ENCODE measurements at regions not wholly inside any gene's neighbourhood (a gene's known extent, or its start where the extent isn't known, plus 50 kb on each side); places are given as distances from the start of the nearest gene placed in this dataset.

DNA sequence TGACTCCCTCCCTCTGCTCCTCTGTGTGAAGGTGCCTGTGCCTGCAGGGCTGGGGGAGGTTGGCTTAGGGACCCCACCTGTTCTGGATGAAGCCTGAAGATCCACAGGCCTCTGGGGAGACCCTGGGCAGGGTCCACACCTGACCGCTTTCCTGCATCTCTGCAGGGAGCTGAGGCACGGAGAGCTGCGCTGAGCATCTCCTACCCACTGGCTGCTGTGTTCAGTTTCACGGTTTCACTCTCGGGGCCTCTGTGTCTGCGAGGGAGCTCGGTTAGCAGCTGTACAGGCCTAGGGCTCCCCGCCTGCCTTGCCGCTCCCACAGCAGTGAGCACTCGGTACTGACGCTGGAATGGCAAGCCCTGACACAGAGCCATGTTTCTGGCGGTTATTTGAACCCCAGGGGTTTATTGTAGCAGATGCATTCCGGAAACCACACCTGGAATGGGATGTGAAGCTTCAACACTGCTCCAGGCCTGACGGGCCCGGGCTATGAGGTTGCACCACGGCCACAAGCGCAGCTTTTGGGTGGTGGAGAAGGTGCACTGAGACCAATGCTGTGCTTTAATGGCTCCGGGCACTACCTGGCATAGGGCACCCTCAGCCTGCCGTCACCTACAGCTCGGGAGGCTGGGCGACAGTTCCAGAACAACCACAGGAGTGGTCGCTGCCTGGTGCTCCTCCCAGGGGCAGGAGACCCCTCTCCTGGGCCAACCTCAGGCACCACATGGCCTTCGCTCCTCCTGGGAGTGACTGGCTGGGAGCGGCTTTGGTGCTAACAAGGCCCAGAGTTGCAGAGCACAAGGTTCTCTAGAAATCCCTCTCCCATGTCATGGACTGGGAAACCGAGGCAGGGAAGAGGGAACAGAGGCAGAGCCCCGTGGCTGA, 257.9 kb downstream of the NDUFA10 start:
- DNase-seq (ENCODE audit: low read depth in 1 of 2, low spot score in 1 of 2) = no peak

DNA sequence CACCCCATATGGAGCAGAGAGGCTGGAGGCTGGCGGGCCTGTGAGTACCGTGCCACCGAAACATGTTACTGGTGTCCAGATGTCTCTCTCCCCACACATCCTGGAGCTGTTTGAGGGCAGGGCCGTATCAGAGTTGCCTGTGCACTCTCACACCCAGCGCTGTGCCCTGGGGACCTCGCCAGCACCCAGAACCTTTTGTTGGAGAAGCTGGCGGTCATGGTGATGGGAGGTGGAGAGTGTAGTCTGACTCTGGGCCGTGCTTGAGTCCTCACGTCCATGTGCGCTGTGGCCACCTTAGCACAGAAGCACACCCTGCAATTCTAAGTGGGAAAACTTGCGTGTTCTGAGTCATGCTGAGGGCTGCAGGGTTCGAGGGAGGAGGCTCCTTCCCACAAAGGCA, 259.2 kb downstream of the NDUFA10 start:
- DNase-seq (ENCODE audit: low read depth in 1 of 2, low spot score in 1 of 2) = no peak

DNA sequence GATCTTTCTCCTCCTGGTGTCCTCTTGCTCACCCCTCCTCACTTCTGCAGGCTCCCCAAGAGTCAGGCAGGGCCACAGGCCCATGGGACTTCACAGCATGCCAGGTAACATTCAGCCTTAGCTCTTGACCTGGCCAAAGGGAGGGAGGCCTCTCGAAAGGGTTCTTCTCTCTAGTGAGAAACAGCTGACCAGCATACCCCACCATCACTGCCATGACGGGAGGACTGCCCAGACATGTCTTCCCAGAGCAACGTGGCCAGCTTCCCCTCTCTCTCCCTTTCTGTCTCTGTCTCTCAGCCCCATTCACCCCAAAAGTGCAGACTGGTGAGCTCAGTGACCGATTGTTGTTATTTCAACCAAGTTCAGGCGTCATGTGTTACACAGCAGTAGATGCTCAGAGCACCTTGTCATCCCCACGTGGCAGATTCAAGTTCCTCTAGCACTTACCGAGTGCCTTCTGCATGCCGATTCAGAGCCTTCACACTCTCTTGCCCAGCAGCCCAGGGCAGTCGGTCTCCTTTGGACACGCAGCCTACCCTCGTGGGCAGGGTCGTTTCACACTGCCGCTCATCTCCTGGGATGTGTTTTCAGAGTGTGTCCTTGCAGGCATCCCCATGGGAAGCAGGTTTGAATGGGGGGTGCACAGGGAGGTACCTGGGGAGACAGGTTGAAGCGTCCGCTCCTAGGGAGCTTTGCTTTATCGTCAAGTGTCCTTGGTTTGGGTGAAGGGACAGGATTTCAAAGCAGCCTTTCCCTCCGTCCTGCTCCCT, 259.9 kb downstream of the NDUFA10 start:
- DNase-seq (ENCODE audit: low read depth in 1 of 2, low spot score in 1 of 2) = no peak

DNA sequence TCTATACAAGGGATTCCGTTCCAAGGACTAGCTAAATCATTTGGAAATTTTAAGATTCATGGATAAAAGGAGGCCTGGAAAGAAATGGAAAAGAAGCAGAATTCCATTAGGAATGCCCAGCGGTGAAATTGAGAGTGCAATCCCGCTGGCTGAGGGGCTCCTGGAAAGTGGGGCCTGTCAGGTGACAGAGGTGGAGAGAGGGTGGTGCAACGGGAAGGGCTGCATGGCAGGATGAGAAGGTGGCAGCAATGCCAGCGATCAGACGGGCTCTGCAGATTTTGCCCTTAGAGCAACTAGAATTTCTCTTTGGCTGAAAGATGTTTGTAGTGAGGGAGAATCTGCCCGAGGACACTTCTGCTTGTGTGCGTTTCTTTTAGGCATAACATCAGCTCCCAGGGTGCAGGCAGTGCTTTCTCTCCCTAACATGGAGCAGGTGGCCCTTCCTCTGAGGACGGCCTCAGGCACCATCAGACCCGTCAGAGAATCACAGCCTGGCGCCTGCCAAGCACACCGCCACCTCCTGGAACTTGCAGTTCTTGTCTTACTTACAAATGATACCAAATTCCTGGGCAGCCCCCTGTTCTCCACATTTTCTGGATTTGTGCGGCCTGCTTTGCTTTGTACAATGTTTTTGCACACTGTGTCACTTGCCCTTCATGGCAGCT, 261.6 kb downstream of the NDUFA10 start:
- no peak for DNase-seq (ENCODE audit: low read depth in 1 of 2, low spot score in 1 of 2)

DNA sequence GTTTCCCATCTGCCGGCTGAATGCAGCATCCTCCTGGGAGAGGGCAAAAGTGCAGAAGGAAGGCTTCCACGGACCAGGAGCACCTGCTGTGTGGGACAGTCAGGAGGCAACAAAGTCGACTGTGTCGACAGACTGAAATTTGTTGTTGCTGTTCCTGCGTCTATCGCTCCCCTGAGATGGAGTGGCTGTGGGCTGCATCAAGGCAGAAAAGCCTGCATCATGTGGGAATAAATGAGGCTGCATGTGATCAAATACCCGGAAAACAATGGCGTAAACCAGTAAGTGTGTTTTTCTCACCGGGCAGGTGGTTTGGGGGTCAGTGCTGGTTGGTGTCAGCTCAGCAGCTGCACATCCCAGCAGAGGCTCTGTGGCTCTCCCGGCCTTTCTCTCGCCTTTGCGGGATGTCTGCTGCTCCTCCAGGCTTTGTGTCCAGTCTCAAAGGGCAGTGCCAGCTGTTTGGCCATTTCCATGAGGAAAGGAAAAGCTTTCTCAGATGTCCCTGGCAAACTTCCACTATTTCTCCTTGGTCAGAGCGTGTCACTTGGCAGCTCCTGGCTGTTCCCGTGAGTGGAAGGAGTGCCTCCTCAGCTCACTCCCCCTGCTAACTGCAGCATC, 262.4 kb downstream of the NDUFA10 start:
- no peak for DNase-seq (ENCODE audit: low read depth in 1 of 2, low spot score in 1 of 2)

DNA sequence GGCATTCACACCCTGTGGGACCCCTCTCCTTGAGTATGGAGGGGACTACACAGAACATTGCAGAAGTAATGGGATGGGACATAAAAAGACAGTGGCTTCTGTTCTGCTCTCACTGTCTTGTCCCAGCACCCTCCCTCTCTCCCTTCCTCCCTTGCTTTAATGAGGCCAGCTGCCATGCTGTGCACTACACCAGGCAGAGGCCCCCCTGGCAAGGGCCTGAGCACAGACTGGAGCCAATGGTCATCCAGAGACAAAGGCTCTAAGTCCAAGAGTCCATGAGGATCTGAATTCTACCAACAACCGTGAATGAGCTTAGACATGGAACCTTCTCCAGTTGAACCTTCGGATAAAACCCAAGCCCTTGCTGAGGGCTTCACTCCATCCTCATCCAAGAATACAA, 263.0 kb downstream of the NDUFA10 start:
- DNase-seq (ENCODE audit: low read depth in 1 of 2, low spot score in 1 of 2) = no peak

DNA sequence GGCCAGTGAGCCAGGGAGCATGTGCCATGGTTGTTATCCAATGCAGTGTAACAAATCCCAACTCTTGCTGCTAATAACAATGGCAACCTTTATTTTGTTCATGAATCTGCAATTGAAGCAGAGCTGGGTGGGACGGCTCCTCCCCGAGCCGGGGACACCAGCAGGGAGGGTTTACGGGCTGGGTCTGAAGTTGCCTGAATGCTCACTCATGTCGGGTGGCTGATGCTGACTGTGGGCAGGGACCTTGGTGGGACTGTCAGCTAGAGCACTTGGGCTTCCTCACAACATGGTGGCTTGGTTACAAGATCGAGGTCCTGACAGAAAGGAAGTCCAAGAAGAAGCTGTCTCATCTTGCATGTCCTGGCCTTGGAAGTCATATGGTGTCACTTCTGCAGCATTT, 264.5 kb downstream of the NDUFA10 start:
- DNase-seq (ENCODE audit: low read depth in 1 of 2, low spot score in 1 of 2) = no peak

DNA sequence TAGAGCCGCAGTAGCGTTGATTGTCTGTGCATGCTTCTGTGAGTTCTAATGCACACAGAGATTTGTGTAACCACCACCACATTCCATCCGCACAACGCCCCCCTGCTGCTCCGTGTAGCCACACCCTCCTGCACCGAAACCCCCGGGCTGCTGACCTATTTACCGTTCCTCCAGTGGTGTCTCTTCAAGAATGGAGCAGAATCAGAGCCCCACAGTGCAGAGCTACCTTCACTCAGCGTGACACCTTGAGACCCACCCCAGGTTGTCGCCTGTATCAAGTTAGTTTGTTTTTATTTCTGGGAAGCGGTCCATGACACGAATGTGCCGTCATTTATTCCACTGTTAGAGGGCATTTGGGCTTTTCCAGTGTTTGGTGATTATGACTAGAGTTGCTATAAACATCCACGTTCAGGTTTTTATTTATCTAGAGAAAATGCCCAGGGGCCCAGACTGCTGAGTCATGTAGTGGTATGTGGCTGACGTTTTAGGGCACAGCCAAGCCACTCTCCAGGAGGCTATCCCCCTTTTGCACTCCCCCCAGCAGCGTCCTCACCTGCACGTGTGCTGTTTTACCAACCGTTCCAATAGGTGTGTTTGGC, 266.8 kb downstream of the NDUFA10 start:
- DNase-seq (ENCODE audit: low read depth in 1 of 2, low spot score in 1 of 2) = no peak

DNA sequence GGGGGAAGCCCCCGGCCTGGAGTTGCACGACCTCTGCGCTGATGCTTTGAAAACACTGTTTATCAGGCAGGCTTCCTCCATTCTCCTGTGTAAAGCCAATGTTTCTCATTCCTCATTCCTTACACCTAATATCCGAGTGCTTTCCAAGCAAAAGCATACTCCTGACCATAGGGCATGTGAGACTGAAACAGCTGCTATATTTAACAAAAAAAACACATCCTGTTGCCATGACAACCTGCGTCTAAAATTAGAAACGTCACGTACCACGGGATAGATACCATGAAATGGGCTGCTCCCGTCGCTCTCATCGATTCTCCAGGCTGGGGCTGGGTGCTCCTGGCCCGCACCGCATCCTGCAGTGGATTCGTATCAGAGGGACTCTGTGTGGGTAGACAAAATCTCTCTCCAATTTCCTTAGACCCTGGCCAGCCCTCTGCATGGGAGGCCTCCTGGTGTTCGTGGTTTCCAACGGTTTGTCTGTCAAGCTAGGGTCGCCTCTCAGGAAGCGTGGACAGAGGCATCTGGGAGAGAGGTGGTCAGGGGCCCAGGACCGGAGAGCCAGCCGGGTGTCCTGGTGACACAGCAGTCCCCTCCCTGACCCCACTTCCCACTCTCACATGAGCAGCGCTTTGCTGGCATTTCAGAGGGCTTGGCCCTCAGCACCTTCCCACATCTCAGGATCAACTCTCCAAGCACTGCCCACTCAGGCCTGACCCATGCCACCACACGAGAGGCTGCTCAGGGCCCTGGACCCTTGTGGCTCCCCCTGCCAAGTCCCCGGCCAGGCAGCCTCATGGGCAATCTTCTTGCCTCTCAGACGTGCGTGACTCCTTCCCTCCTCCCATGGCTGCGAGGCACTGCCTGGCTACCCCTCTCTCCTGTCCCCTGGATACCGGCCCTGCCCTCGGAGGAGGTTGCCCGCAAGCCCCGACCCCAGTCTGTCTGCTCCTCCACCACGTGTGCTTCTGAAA, 268.1 kb downstream of the NDUFA10 start:
- no peak for DNase-seq (ENCODE audit: low read depth in 1 of 2, low spot score in 1 of 2)

DNA sequence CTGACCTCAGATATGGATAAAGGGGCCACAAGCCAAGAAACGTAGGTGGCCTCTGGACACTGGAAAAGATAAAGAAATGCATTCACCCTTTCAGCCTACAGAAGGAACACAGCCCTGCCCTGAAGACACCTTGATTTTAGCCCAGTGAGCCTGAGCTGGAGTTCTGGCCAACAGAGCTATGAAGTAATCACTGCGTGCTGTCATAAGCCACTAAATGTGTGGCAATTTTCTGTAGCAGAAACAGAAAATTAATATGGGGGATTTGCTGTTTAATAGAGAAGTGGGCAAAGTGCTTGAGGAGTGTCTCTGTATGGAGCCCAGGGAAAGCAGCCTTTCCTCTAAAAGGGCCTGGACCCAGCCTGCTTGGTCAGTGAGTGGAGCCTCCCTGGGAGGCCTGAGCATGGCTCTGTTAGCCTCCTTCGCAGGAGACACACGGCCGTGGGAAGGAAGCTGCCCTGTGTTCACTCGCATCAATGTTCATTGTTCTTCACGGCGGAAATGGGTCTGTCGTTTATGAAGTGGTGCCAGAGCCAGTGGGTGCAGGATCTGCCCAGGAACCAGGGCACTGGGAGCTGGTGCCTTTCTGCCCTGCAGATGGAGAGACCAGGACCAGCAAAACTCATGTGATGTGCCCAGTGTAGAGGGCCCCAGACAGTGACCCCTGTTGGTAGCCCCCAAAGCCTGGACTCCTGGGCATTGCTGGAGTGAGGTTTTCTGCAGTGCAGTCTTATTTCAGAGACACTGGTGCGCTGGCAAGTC, 268.9 kb downstream of the NDUFA10 start:
- no peak for DNase-seq (ENCODE audit: low read depth in 1 of 2, low spot score in 1 of 2)

DNA sequence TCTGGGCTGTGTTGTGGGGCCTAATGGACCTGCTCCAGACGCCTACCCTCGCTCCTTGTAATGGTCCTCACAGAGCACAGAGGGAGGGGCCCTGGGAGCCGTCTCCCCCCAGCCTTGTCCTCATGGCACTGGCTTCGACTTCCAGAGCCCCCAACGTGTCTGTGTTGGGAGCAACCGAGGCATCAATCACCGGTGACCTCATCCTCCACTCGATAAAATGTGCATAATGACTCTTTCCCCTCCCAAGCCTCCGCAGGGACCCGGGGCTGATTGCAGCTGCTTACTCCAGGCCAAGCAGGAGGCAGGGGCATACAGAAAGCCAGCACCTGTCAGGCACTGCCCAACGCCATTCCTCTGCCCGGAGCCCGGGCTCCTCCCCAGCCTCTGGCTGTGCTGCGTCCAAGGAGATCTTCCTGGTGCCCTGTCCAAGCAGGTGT, 271.7 kb downstream of the NDUFA10 start:
- DNase-seq (ENCODE audit: low read depth in 1 of 2, low spot score in 1 of 2) = no peak

DNA sequence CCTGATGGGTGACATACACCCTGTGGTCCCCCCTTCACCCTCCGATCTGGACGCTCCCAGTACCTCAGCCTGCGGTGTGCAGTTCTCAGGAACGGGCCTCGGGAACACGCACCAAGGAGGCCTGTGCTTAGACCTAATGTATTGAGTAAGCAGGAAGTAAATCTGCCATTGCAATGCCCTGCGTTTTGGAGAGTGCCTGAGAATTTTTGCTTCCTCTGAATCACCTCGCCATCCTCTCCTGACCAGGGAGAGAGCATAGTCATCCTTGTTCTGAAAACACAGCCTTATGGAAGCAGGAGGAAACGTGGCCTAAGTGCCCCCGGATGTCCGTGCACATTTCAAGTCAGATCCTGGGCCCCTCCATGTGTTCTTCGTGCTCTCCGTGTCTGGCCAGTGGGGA, 272.2 kb downstream of the NDUFA10 start:
- no peak for DNase-seq (ENCODE audit: low read depth in 1 of 2, low spot score in 1 of 2)

DNA sequence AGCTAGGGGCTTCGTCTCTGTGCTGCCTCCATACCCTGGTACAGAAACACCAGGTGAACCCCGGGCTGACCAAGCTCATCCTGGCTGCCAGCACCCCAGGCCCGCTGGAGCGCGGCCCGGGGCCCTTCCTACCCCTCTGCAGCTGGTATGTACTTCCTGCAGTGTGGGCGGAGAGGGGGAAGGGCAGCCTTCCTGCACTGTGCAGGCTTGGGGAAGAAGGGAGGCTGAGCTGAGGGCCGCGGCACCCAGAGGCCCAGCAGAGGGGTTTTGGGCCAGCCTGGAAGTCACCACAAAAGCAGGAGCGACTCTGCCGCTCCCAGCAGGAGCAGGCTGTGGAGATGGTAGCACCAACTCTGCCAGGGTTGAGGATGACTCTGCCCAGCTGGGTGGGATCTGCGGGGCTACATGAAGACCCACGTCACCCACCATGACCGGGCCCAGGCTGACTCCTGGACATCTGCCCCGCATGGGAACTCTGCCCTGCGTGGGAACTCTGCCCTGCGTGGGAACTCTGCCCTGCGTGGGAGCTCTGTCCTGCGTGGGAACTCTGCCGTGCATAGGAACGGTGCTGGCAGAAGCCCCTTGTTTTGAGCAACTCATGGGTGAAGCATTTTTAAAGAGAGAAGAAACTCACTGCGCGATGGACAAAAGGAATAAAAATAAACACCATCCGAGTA, 273.3 kb downstream of the NDUFA10 start:
- peak in 1 of 2 donors; percentile 4 for DNase-seq (ENCODE audit: low read depth in 1 of 2, low spot score in 1 of 2)

DNA sequence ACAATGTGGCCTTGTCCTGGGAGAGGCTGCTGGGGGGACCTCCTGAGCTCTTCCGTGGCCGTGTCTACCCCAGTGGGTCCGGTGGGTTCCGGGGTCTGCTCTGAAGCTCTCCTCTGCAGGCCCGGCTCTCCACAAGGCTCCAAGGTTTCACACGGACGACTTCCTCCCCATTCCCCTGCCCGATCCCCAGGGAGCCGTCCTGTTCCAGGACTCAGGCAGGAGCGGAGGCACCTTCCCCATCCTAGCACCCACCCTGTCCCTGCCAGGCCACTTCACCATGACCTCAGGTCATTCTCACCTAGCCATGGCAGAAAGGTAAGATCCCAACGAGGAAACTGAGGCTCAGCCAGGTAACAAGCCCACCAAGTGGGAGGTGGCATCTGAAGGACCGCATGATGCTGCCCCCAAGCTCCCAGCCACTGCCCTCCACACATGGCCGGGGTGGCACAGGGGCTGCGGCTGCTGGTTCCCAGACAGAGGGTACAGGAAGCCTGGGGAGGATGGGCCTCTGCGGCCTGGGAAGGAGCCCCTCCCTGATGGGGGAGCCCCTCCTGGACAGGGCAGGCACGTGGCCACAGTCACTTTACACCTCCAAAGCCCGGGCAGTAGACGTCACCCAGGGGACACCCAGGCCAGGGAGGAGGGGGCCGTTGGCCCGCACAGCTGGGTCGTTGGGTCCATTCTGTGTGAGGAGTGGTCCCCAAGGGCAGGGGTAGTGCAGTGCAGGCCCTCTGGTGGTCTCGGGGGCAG, 274.0 kb downstream of the NDUFA10 start:
- no peak for DNase-seq (ENCODE audit: low read depth in 1 of 2, low spot score in 1 of 2)

DNA sequence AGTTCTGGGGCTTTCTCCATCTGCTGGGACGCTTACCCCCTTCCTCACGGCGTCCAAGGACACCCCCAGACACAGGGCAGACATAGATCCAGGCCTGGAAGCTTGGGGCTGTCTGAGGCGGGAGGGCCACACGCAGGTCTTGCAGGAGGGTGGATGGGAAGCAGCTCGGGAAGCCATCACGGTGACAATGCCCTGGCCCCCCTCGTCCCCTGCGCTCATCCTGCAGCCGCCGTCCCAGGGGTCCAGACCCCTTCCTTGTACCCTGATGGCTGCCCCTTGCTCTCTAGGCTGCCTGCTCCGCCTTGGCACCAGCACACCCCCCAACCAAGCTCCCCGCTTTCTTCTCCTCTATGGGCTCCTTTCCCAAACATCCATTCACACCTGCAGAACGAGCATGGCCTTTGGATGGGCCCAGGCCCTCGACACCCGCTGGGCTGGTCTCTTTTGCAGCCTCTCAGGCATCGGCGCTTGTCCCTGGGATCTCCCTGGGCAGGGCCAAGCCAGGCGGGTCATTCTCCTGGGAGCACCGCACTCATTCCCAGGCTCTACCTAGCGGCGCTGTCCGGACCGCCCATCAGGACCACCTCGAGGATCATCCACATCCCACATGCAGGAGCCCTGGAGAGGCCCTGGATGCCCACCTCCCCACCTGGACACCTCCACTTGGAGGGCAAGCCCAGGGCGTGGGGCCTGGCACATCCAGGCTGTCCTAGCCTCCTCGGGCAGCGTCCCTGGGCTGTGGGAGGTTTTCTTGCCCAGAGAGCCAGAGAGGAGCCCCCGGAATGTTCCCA, 274.9 kb downstream of the NDUFA10 start:
- no peak for DNase-seq (ENCODE audit: low read depth in 1 of 2, low spot score in 1 of 2)

DNA sequence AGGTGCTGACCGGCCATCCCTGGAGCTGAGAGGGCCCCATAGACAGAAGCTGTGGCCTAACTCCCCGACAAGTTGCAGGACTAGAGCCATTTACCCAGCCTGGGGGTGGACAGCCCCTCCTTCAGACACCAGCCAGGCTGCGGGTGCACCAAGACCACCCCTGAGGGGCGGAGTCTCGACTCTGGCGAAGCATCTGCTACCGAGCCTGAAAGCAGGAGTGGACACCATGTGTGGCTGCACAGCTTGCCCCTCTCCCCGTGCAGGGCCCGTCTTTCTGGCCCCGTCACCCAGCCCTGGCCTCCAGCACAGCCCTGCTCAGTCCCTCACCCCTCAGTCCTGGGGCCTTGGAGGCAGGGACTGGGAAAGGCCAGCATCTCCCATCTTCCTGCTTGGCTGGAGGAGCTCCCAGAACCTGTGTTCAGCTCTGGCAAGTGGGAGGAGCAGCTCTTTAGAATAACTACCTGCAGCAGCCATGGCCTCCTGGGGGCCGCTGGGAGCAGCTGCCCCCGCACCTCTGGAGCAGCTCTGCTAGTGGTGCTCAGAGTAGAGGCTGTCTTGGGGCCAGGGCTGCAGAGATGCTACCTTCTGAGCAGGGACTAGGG, 275.8 kb downstream of the NDUFA10 start:
- DNase-seq (ENCODE audit: low read depth in 1 of 2, low spot score in 1 of 2) = no peak

DNA sequence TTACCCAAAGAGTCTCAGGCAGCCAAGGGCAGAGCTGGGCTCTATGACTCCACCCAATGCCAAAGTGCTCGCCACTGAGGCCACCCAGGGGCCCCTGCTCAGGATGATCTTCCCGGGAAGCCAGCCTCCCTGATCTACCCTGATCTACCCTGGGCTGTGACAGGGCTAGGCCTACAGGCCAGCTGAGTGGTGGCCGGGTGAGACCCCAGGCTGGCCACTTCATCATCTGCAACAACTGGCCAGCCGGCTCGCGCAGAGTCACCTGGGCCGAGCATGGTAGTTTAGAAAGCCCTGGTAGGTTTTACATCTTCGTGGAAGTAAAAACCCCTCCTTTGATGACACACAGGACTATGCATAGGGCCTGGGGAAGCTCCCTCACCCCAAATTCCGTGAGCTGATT, 276.3 kb downstream of the NDUFA10 start:
- DNase-seq (ENCODE audit: low read depth in 1 of 2, low spot score in 1 of 2) = no peak

Measured in activated CD4-positive, alpha-beta T cell treated with anti-CD3 and anti-CD28 coated beads, Interleukin-2, amount 50 U/mL, for 24 hours (primary cell).